ENCODE measurements at regions not wholly inside any gene's neighbourhood (a gene's known extent, or its start where the extent isn't known, plus 50 kb on each side); places are given as distances from the start of the nearest gene placed in this dataset.
A peak's percentile ranks its signal among the peaks of the same experiment; 100 is the strongest.

DNA sequence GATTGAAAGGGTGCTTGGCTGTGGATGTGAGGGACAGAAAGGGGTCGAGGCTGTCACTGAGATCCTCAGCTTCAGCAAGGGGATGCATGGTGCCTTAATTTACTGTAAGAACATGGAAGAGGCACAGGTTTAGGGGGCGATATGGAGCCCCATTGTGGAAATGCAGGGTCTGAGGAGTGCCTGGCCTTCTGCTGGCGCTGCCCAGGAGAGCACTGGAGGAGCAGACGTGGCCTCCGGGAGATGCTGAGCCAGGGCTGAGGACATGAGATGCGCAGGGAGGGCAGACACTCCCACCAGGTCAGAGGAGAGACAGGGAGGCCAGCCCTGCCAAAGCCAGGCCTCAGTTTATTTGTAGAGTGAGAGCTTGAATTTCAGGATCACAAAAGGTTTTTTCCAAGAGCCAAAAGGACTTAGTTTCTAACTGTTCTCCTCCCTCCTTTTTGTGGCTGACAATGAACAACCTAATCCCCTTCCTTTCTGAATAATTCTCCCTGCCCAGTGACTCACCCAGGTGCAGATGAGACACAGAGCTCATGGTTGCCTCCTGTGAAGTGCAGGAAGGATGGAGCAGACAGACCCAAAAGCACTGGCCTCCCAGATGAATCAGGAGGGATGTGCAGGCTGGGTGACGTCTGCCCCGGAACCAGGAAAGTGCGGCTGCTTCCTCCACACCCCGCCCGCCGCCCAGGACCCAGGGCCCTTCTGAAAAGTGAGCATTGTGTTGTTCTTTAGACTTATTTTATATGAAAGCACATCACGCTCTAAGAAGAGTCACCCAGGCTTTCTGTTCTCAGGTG is 73.0 kb upstream of the TMPRSS2 start:
- TF ChIP-seq JUND (IDR thresholded peaks at IDR 0.05; ENCODE audit: low read length) (no peak), POLR2A (IDR thresholded peaks at IDR 0.05; ENCODE audit: control extremely low read depth in 1 of 2, low read depth in 2 of 2, low read length in 2 of 2) (no peak), EP300 (IDR thresholded peaks at IDR 0.05; ENCODE audit: borderline replicate concordance in 1 of 2, low read depth in 2 of 2, low read length in 2 of 2) (no peak), JUN (IDR thresholded peaks at IDR 0.05; ENCODE audit: low read depth, low read length) (no peak), BCL11A (IDR thresholded peaks at IDR 0.05; ENCODE audit: low read depth in 2 of 2, low read length in 2 of 2) (no peak), GABPA (IDR thresholded peaks at IDR 0.05; ENCODE audit: borderline replicate concordance, insufficient read depth, low read length) (no peak), GTF2F1 (IDR thresholded peaks at IDR 0.05; ENCODE audit: borderline replicate concordance, low read depth, low read length) (no peak), POLR2AphosphoS5 (IDR thresholded peaks at IDR 0.05; ENCODE audit: low read depth, low read length) (no peak), PHF8 (conservative IDR thresholded peaks at IDR 0.05; ENCODE audit: low read depth, low read length) (no peak)
- TF ChIP-seq, protein P1, sequence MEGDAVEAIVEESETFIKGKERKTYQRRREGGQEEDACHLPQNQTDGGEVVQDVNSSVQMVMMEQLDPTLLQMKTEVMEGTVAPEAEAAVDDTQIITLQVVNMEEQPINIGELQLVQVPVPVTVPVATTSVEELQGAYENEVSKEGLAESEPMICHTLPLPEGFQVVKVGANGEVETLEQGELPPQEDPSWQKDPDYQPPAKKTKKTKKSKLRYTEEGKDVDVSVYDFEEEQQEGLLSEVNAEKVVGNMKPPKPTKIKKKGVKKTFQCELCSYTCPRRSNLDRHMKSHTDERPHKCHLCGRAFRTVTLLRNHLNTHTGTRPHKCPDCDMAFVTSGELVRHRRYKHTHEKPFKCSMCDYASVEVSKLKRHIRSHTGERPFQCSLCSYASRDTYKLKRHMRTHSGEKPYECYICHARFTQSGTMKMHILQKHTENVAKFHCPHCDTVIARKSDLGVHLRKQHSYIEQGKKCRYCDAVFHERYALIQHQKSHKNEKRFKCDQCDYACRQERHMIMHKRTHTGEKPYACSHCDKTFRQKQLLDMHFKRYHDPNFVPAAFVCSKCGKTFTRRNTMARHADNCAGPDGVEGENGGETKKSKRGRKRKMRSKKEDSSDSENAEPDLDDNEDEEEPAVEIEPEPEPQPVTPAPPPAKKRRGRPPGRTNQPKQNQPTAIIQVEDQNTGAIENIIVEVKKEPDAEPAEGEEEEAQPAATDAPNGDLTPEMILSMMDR (IDR thresholded peaks at IDR 0.05; ENCODE audit: control extremely low read depth in 1 of 3, insufficient read depth in 1 of 3, low read depth in 1 of 3, low read length in 3 of 3) = peak in 1 of 3 experiments; percentile 26; a peak in 2 of 4 replicates
- TF ChIP-seq, protein P2, sequence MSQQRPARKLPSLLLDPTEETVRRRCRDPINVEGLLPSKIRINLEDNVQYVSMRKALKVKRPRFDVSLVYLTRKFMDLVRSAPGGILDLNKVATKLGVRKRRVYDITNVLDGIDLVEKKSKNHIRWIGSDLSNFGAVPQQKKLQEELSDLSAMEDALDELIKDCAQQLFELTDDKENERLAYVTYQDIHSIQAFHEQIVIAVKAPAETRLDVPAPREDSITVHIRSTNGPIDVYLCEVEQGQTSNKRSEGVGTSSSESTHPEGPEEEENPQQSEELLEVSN (IDR thresholded peaks at IDR 0.05) = no peak
- TF ChIP-seq, protein P3, sequence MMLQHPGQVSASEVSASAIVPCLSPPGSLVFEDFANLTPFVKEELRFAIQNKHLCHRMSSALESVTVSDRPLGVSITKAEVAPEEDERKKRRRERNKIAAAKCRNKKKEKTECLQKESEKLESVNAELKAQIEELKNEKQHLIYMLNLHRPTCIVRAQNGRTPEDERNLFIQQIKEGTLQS (IDR thresholded peaks at IDR 0.05; ENCODE audit: insufficient read depth, low read depth, low read length) = no peak
- TF ChIP-seq, protein P4, sequence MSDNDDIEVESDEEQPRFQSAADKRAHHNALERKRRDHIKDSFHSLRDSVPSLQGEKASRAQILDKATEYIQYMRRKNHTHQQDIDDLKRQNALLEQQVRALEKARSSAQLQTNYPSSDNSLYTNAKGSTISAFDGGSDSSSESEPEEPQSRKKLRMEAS (IDR thresholded peaks at IDR 0.05) = no peak
- TF ChIP-seq, protein P5, sequence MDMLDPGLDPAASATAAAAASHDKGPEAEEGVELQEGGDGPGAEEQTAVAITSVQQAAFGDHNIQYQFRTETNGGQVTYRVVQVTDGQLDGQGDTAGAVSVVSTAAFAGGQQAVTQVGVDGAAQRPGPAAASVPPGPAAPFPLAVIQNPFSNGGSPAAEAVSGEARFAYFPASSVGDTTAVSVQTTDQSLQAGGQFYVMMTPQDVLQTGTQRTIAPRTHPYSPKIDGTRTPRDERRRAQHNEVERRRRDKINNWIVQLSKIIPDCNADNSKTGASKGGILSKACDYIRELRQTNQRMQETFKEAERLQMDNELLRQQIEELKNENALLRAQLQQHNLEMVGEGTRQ (IDR thresholded peaks at IDR 0.05; ENCODE audit: low read length) = no peak

Measured in H1 (cell line).